ENCODE measurements at regions not wholly inside any gene's neighbourhood (a gene's known extent, or its start where the extent isn't known, plus 50 kb on each side); places are given as distances from the start of the nearest gene placed in this dataset.

GRCh38 chr1:201752333-201752732 lies 76.6 kb upstream of the IPO9 start:
- TF ChIP-seq CTCF (IDR thresholded peaks at IDR 0.05) (no peak), POLR2A (IDR thresholded peaks at IDR 0.05) (no peak)

All from thyroid gland (tissue), 4 donors.